Stomach (tissue), 4 donors: ENCODE measurements at regions not wholly inside any gene's neighbourhood (a gene's known extent, or its start where the extent isn't known, plus 50 kb on each side); places are given as distances from the start of the nearest gene placed in this dataset.

ENCODE experiments used
- CTCF ChIP-seq, 7 experiments: fragments of 450-650 bp in 4 of 7; fragments of 200-600 bp in 3 of 7; sonication (generic) in 3 of 7; IDR thresholded peaks; one replicate each; pipeline ENCODE4 v1.5.1; 2016 to 2019; ENCODE audit warnings: antibody characterized with exemption in 7 of 7, control low read depth in 2 of 7, mild to moderate bottlenecking in 1 of 7
- POLR2AphosphoS5 ChIP-seq, 3 donors: sonication (generic); formaldehyde crosslinking; IDR thresholded peaks; one replicate each; pipeline ENCODE4 v1.6.1; 2016; ENCODE audit warnings: antibody characterized with exemption in 3 of 3

- TF ChIP-seq POLR2AphosphoS5 (IDR thresholded peaks at IDR 0.05) (no peak), CTCF (IDR thresholded peaks at IDR 0.05) (no peak)
Observed at GRCh38 chr4:64870558-64870957, 461.3 kb upstream of the TECRL start.
